Kidney (tissue), 13 donors: ENCODE measurements at regions not wholly inside any gene's neighbourhood (a gene's known extent, or its start where the extent isn't known, plus 50 kb on each side); places are given as distances from the start of the nearest gene placed in this dataset.

Source experiments
- DNase-seq, 5 donors: peaks; one replicate each; pipeline ENCODE4 v3.0.0-alpha.2; 2013 to 2020
- FAIRE-seq: peaks from 2 replicates; lab custom pipeline; 2012; peaks lifted over from hg19 to GRCh38; lab: Jason Lieb, UNC
- H3K27ac ChIP-seq, 2 donors: one replicate each; pipeline ENCODE4 v1.7.0; 2013; ENCODE audit warnings: low read depth in 2 of 2, low read length in 2 of 2, inconsistent platforms in 1 of 2
- H3K27me3 ChIP-seq: one replicate; pipeline ENCODE4 v1.7.1; 2013; ENCODE audit warnings: low read length, inconsistent platforms; ENCODE audit not compliant: control insufficient read depth, insufficient read depth
- H3K36me3 ChIP-seq, 3 donors: one replicate each; pipeline versions ENCODE4 v1.7.0 to v1.7.1; 2013; ENCODE audit warnings: low read length in 3 of 3, control low read depth in 1 of 3, inconsistent platforms in 1 of 3; ENCODE audit not compliant: insufficient read depth in 3 of 3, control insufficient read depth in 2 of 3
- H3K4me1 ChIP-seq, 3 donors: one replicate each; pipeline versions ENCODE4 v1.7.0 to v1.7.1; 2013; ENCODE audit warnings: low read length in 3 of 3, inconsistent platforms in 1 of 3, low read depth in 1 of 3; ENCODE audit not compliant: control insufficient read depth in 2 of 3, insufficient read depth in 2 of 3
- H3K4me3 ChIP-seq, 3 donors: one replicate each; pipeline versions ENCODE4 v1.7.0 to v1.8.1; 2013; ENCODE audit warnings: low read length in 3 of 3, control low read depth in 1 of 3, inconsistent platforms in 1 of 3
- H3K9ac ChIP-seq, 3 donors: one replicate each; pipeline versions ENCODE4 v1.7.0 to v1.7.1; 2013; ENCODE audit warnings: low read length in 3 of 3, control low read depth in 1 of 3, inconsistent platforms in 1 of 3
- H3K9me3 ChIP-seq, 3 donors: one replicate each; pipeline versions ENCODE4 v1.7.0 to v1.7.1; 2013; ENCODE audit warnings: low read length in 3 of 3, control low read depth in 1 of 3, inconsistent platforms in 1 of 3; ENCODE audit not compliant: control insufficient read depth in 2 of 3, insufficient read depth in 1 of 3
- CTCF ChIP-seq: IDR thresholded peaks from 3 replicates; pipeline ENCODE4 v1.5.1; 2012; ENCODE audit warnings: mild to moderate bottlenecking, moderate library complexity, borderline replicate concordance; ENCODE audit not compliant: insufficient read depth; ENCODE audit errors: extremely low read depth
- intact Hi-C: fragments of 100-400 bp; cut with DNase I; formaldehyde crosslinking; loops from one replicate; pipeline ENCODE4 v1.11.1; 2022
- donor health status: control.
- donor health status: control.
- donor health status: control.
- donor health status: control.
- donor health status: control.
- donor health status: DM: yes; HTN: yes; CAD: no.
- donor health status: Normal renal cell carcinoma (clear cell type).

GRCh38 chr13:57784633-57785032 is 153.1 kb downstream of the PCDH17 start:
- H3K9me3 ChIP-seq = no peaks in the 10 kb centered on the region
- no peak for DNase-seq
- no peak overlapping the region for H3K27ac ChIP-seq
- no peaks in the 10 kb centered on the region for H3K4me1 ChIP-seq
- H3K36me3 ChIP-seq = no peaks in the 10 kb centered on the region
- no peak overlapping the region for H3K9ac ChIP-seq
- H3K4me3 ChIP-seq = no peak overlapping the region
- no peak for TF ChIP-seq CTCF
- no peak for FAIRE-seq
- intact Hi-C loops = no loop called here
- H3K27me3 ChIP-seq = no peaks in the 10 kb centered on the region

GRCh38 chr13:57787058-57787791 is 155.7 kb downstream of the PCDH17 start:
- DNase-seq (peak in 1 of 5 donors; percentile 40), FAIRE-seq (no peak)
- no peaks in the 10 kb centered on the region for H3K27me3 ChIP-seq
- no peak for TF ChIP-seq CTCF
- H3K36me3 ChIP-seq = no peaks in the 10 kb centered on the region
- H3K27ac ChIP-seq = no peak overlapping the region
- no peak overlapping the region for H3K9ac ChIP-seq
- no peaks in the 10 kb centered on the region for H3K9me3 ChIP-seq
- intact Hi-C loops = no loop called here
- no peak overlapping the region for H3K4me3 ChIP-seq
- no peaks in the 10 kb centered on the region for H3K4me1 ChIP-seq

- FAIRE-seq = no peak
- intact Hi-C loops = no loop called here
- TF ChIP-seq CTCF = no peak
- H3K4me1 ChIP-seq = no peaks in the 10 kb centered on the region
- no peaks in the 10 kb centered on the region for H3K27me3 ChIP-seq
- H3K36me3 ChIP-seq = no peaks in the 10 kb centered on the region
- no peaks in the 10 kb centered on the region for H3K9me3 ChIP-seq
- H3K4me3 ChIP-seq = no peak overlapping the region
- no peak for DNase-seq
- H3K27ac ChIP-seq = no peak overlapping the region
- no peak overlapping the region for H3K9ac ChIP-seq
These were observed 168.1 kb downstream of the PCDH17 start for GRCh38 chr13:57799624-57800023.
